Left lung (tissue), 4 donors: ENCODE measurements at regions not wholly inside any gene's neighbourhood (a gene's known extent, or its start where the extent isn't known, plus 50 kb on each side); places are given as distances from the start of the nearest gene placed in this dataset.
"Not testable (repeated sequence)": the region's sequence is repeated elsewhere in the genome, so short reads cannot be mapped to it uniquely, and the experiment has no call there.

Source experiments
- ATAC-seq: fragments of 200-7000 bp; cut with Tn5 transposase; one replicate; pipeline ENCODE4 v1.9.1; 2020; ENCODE audit warnings: moderate library complexity
- DNase-seq, 4 donors: peaks; one replicate each; pipeline ENCODE4 v3.0.0-alpha.2; 2013 to 2020
- H3K27ac ChIP-seq, 2 donors: fragments of 200-600 bp; sonication (generic) in 1 of 2; one replicate each; pipeline versions ENCODE4 v1.5.0 to v1.8.0; 2020 to 2021
- H3K27me3 ChIP-seq, 2 donors: fragments of 200-600 bp; sonication (generic) in 1 of 2; one replicate each; pipeline versions ENCODE4 v1.5.0 to v1.8.0; 2020 to 2021
- H3K36me3 ChIP-seq, 2 donors: fragments of 200-600 bp; sonication (generic) in 1 of 2; one replicate each; pipeline versions ENCODE4 v1.5.0 to v1.8.0; 2020 to 2021
- H3K4me1 ChIP-seq, 2 donors: fragments of 200-600 bp; one replicate each; pipeline ENCODE4 v1.8.0; 2021
- H3K4me3 ChIP-seq, 2 donors: fragments of 200-600 bp; sonication (generic) in 1 of 2; one replicate each; pipeline versions ENCODE4 v1.5.0 to v1.8.0; 2020 to 2021; ENCODE audit warnings: mild to moderate bottlenecking in 1 of 2
- H3K9me3 ChIP-seq, 2 donors: fragments of 200-600 bp; sonication (generic) in 1 of 2; one replicate each; pipeline versions ENCODE4 v1.5.0 to v1.8.0; 2020 to 2021
- intact Hi-C, 2 donors: fragments of 100-400 bp; cut with DNase I; formaldehyde crosslinking; loops; one replicate each; pipeline versions ENCODE4 v1.11.2 to v1.14.2; 2022
- TF ChIP-seq, protein P1 (sequence below), 2 donors: fragments of 200-600 bp; sonication (generic) in 1 of 2; IDR thresholded peaks; one replicate each; pipeline versions ENCODE4 v1.5.0 to v1.8.0; 2021; ENCODE audit warnings: antibody characterized with exemption in 2 of 2
- donor health status: DM: no; HTN: yes; CAD: no.
- donor health status: DM: no; HTN: no; CAD: no.

DNA sequence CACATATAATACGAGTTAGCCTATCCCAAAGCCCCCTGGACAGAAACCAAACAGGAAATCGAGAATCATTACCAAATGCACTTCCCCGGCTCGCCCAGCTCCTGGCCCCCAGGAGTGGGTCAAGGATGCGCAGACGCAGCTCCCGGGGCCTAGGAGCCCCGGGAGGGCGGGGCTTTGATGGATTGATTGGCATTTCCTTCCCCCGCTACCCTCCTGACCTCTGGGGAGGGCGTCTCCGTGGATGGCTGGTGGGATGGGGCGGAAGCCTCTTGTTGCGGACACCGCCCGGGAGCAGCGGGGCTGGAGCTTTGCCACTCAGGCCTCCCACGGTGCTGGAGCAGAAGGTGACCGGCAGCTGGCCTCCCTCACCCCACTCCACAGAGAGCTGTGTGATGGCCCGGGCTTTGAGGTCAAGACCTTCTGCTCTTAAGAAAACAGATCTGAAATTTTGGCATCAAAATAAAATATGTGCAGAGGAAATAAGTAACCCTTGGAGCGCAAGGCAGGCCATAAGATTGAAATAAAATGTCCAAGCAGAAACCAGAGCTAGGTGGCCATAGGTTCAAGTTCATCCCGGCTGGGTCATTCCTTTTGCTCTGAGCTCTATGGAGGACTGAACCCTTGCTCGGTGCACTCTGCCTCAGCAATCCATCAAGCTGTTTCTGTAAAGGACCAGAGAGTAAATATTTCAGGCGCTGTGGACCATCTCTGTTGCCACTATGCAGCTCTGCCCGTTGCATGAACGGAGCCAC is 262.3 kb downstream of the SOX9 start:
- Histone ChIP-seq H3K9me3 (no peaks in the 10 kb centered on the region), H3K27ac (no peak overlapping the region), H3K4me1 (no peaks in the 10 kb centered on the region), H3K4me3 (no peak overlapping the region), H3K36me3 (no peaks in the 10 kb centered on the region), H3K27me3 (no peaks in the 10 kb centered on the region)
- ATAC-seq = no peak
- TF ChIP-seq, protein P1, sequence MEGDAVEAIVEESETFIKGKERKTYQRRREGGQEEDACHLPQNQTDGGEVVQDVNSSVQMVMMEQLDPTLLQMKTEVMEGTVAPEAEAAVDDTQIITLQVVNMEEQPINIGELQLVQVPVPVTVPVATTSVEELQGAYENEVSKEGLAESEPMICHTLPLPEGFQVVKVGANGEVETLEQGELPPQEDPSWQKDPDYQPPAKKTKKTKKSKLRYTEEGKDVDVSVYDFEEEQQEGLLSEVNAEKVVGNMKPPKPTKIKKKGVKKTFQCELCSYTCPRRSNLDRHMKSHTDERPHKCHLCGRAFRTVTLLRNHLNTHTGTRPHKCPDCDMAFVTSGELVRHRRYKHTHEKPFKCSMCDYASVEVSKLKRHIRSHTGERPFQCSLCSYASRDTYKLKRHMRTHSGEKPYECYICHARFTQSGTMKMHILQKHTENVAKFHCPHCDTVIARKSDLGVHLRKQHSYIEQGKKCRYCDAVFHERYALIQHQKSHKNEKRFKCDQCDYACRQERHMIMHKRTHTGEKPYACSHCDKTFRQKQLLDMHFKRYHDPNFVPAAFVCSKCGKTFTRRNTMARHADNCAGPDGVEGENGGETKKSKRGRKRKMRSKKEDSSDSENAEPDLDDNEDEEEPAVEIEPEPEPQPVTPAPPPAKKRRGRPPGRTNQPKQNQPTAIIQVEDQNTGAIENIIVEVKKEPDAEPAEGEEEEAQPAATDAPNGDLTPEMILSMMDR (IDR thresholded peaks at IDR 0.05) = no peak
- peak in 2 of 4 donors; percentile 30 to 46 for DNase-seq
- intact Hi-C loops = no loop called here

DNA sequence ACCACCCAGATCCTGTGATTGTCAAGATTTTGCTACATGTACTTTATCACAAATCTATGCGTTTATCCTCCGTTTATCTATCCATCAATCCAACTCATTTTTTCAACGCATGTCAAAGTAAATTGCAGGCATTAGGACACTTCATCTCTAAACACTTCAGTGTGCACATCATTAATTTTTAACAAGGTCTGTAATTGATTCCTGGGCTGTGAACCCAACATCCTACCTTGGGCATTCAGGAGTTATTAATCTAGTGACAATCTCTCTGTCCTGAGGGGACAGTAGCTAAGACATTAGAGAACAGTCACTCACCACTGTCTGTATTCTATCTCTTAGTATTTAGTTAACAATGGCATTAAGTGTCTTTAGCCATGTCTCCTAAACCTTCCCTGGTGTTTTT is 264.7 kb downstream of the SOX9 start:
- no peak for DNase-seq
- Histone ChIP-seq H3K4me3 (no peak overlapping the region), H3K9me3 (no peaks in the 10 kb centered on the region), H3K27me3 (no peaks in the 10 kb centered on the region), H3K27ac (no peak overlapping the region), H3K36me3 (no peaks in the 10 kb centered on the region), H3K4me1 (no peaks in the 10 kb centered on the region)
- ATAC-seq = no peak
- intact Hi-C loops = no loop called here
- TF ChIP-seq, protein P1 (IDR thresholded peaks at IDR 0.05) = no peak

GRCh38 chr17:72386173-72386572 is 265.4 kb downstream of the SOX9 start:
- intact Hi-C loops, DNase-seq, H3K4me1 ChIP-seq, H3K9me3 ChIP-seq, H3K27me3 ChIP-seq, H3K27ac ChIP-seq, H3K4me3 ChIP-seq, H3K36me3 ChIP-seq: not testable (repeated sequence)
- peak; percentile 18 for ATAC-seq

DNA sequence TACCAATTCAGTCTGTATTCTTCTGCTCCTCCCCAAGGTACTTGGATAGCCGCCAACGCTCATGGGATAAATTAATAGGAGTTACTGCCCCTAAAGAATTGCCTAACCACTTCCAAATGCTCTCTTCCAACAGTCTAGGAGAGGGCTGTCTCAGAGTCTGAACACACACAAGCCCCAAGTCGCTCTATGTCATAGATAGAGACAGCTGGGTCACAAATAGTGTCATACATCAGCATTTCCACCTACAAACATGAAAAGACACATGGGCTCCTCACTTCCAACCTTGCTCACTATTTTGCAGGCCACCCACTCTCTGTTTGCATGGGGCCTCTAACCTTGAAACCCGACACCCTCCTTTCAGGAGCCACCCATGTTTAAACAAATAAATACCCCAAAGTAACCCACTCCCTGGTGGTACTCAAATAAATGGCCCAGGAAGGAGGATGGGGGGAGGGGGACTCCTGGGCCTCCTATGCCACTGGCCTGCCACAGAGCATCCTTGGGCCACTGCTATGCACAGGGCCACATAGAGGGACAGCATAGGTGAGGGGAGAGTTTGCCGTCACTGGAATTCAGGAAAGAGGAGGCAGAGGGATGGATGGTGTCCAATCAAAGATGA is 265.9 kb downstream of the SOX9 start:
- no peak overlapping the region for H3K27ac ChIP-seq
- TF ChIP-seq, protein P1 (IDR thresholded peaks at IDR 0.05) = no peak
- intact Hi-C loops = no loop called here
- no peak for DNase-seq
- H3K9me3 ChIP-seq = no peaks in the 10 kb centered on the region
- no peaks in the 10 kb centered on the region for H3K4me1 ChIP-seq
- no peak overlapping the region for H3K4me3 ChIP-seq
- H3K27me3 ChIP-seq = no peaks in the 10 kb centered on the region
- no peaks in the 10 kb centered on the region for H3K36me3 ChIP-seq
- no peak for ATAC-seq

- no peaks in the 10 kb centered on the region for H3K27me3 ChIP-seq
- ATAC-seq = peak; percentile 37
- no peaks in the 10 kb centered on the region for H3K36me3 ChIP-seq
- H3K27ac ChIP-seq = no peak overlapping the region
- H3K4me3 ChIP-seq = no peak overlapping the region
- H3K9me3 ChIP-seq = no peaks in the 10 kb centered on the region
- intact Hi-C loops = no loop called here
- DNase-seq = no peak
- TF ChIP-seq, protein P1 (IDR thresholded peaks at IDR 0.05) = no peak
- H3K4me1 ChIP-seq = no peaks in the 10 kb centered on the region
These were observed 266.7 kb downstream of the SOX9 start for GRCh38 chr17:72387487-72387886.
